WI38 (cell line): ENCODE measurements at regions not wholly inside any gene's neighbourhood (a gene's known extent, or its start where the extent isn't known, plus 50 kb on each side); places are given as distances from the start of the nearest gene placed in this dataset.

Experiments used
- H3K4me3 ChIP-seq: 2 replicates; pipeline ENCODE4 v1.5.1; 2011; ENCODE audit warnings: low read depth, mild to moderate bottlenecking, control low read depth, low read length
- CTCF ChIP-seq: IDR thresholded peaks from 2 replicates; pipeline ENCODE4 v1.5.1; 2012; ENCODE audit warnings: low read depth, mild to moderate bottlenecking, control low read depth, low read length

- TF ChIP-seq CTCF = no peak
- H3K4me3 ChIP-seq = no peak overlapping the region
These were observed 413.4 kb upstream of the TBX3 start for GRCh38 chr12:115097416-115097815.

GRCh38 chr12:115096588-115097397 is 412.8 kb upstream of the TBX3 start:
- TF ChIP-seq CTCF = no peak
- H3K4me3 ChIP-seq = no peak overlapping the region

- no peak overlapping the region for H3K4me3 ChIP-seq
- no peak for TF ChIP-seq CTCF
These were observed 411.2 kb upstream of the TBX3 start for GRCh38 chr12:115095073-115095748.

GRCh38 chr12:115094163-115094816 is 410.3 kb upstream of the TBX3 start:
- TF ChIP-seq CTCF = no peak

GRCh38 chr12:115093261-115093660 is 409.3 kb upstream of the TBX3 start:
- no peak overlapping the region for H3K4me3 ChIP-seq
- TF ChIP-seq CTCF = no peak

More at GRCh38 chr12:115094163-115094816, 410.3 kb upstream of the TBX3 start:
- H3K4me3 ChIP-seq = no peak overlapping the region

GRCh38 chr12:115090783-115091182 is 406.8 kb upstream of the TBX3 start:
- no peak for TF ChIP-seq CTCF
- H3K4me3 ChIP-seq = no peak overlapping the region
